Panc1 (cell line): ENCODE measurements at regions not wholly inside any gene's neighbourhood (a gene's known extent, or its start where the extent isn't known, plus 50 kb on each side); places are given as distances from the start of the nearest gene placed in this dataset.

Source experiments
- ATAC-seq: fragments of 200-7000 bp; cut with Tn5 transposase; 2 replicates; pipeline ENCODE4 v1.9.1; 2020; ENCODE audit warnings: mild to moderate bottlenecking, moderate library complexity
- BruUV-seq: library from RNA; stranded (reverse); fragments of 400-500 nt; replicated peaks from 2 replicates; lab custom pipeline; 2021; lab: Mats Ljungman, UMichigan
- CTCF ChIA-PET: fragments of 300-600 bp; sonication (Branson Sonifier 250); formaldehyde crosslinking; loops from one replicate; lab custom pipeline; 2022; ENCODE audit warnings: antibody characterized with exemption; lab: Charles Lee
- POLR2A ChIA-PET: fragments of 300-600 bp; sonication (Branson Sonifier 250); formaldehyde crosslinking; loops from one replicate; lab custom pipeline; 2022; ENCODE audit warnings: antibody characterized with exemption; lab: Charles Lee
- DNase-seq: peaks from one replicate; pipeline ENCODE4 v3.0.0-alpha.2; 2010; ENCODE audit warnings: low read depth, low spot score
- H3K27ac ChIP-seq: 2 replicates; pipeline ENCODE4 v1.5.1; 2011; ENCODE audit warnings: mild to moderate bottlenecking, low read length, inconsistent platforms
- H3K27me3 ChIP-seq: fragments of 200-500 bp; sonication (Bioruptor generic); 2 replicates; pipeline ENCODE4 v1.6.0; 2014; ENCODE audit warnings: low read length, inconsistent platforms; ENCODE audit not compliant: control insufficient read depth, insufficient read depth
- H3K36me3 ChIP-seq: fragments of 200-500 bp; sonication (Bioruptor generic); 2 replicates; pipeline ENCODE4 v1.5.1; 2014; ENCODE audit warnings: inconsistent platforms, mild to moderate bottlenecking, low read length, moderate library complexity; ENCODE audit not compliant: control insufficient read depth, insufficient read depth
- H3K4me1 ChIP-seq: 2 replicates; pipeline ENCODE4 v1.5.1; 2011; ENCODE audit warnings: inconsistent platforms, mild to moderate bottlenecking, low read length, moderate library complexity; ENCODE audit not compliant: control insufficient read depth, insufficient read depth
- H3K4me3 ChIP-seq, 2 experiments: 2 replicates each; pipeline ENCODE4 v1.5.1; 2011 to 2012; ENCODE audit warnings: low read depth in 2 of 2, low read length in 2 of 2, mild to moderate bottlenecking in 2 of 2, inconsistent platforms in 1 of 2, moderate library complexity in 1 of 2
- H3K9me3 ChIP-seq: fragments of 200-500 bp; sonication (Bioruptor generic); 2 replicates; pipeline ENCODE4 v1.5.1; 2014; ENCODE audit warnings: low read depth, mild to moderate bottlenecking, inconsistent platforms, low read length, moderate library complexity; ENCODE audit not compliant: control insufficient read depth, insufficient read depth
- CTCF ChIP-seq: fragments of 450-650 bp; IDR thresholded peaks from 2 replicates; pipeline ENCODE4 v1.5.1; 2017; ENCODE audit warnings: mild to moderate bottlenecking
- POLR2AphosphoS5 ChIP-seq: IDR thresholded peaks from 2 replicates; pipeline ENCODE4 v1.6.1; 2012; ENCODE audit warnings: mild to moderate bottlenecking, low read depth, low read length, moderate library complexity
- SIN3A ChIP-seq: IDR thresholded peaks from 2 replicates; pipeline ENCODE4 v1.6.1; 2012; ENCODE audit warnings: low read depth, mild to moderate bottlenecking, low read length, moderate library complexity, borderline replicate concordance; ENCODE audit not compliant: insufficient read depth
- TCF7L2 ChIP-seq: IDR thresholded peaks from 2 replicates; pipeline ENCODE4 v1.6.1; 2011; ENCODE audit warnings: mild to moderate bottlenecking, low read depth, low read length, inconsistent platforms
- in situ Hi-C: cut with HindIII; loops from 2 replicates; pipeline ENCODE4 v1.10.0; 2016; ENCODE audit warnings: low sequenced_read_pairs, low pct_unique_long_range_greater_than_20kb
- intact Hi-C: fragments of 100-400 bp; cut with micrococcal nuclease; formaldehyde crosslinking; loops from one replicate; pipeline ENCODE4 v1.10.0; 2022; ENCODE audit not compliant: unreplicated experiment
- TF ChIP-seq, protein P1 (sequence below), 2 experiments: IDR thresholded peaks; 2 replicates each; pipeline ENCODE4 v1.6.1; 2011 to 2012; ENCODE audit warnings: low read depth in 2 of 2, control low read depth in 1 of 2, low read length in 1 of 2, mild to moderate bottlenecking in 1 of 2, moderate library complexity in 1 of 2; ENCODE audit not compliant: insufficient read depth in 1 of 2

DNA sequence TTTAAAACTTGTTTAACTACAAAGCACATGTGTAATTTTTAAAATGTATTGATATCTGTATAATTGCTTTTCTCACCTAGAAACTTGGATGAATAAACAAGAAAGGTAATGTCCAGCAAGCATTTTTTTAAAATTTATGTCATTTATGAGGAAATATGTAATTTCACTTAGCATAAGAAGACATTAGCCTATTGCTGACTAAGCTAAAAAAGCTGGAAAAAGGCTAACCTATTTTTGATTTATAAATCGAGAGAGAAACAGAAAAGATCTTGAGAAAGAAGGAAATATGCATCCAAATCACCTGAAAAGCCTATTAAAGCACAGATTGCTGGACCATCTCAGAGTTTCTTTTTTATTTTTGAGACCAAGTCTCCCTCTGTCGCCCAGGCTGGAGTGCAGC is 1181.3 kb downstream of the SLITRK1 start:
- no TSS peak for BruUV-seq
- POLR2A ChIA-PET: no interaction called here
- no peak for TF ChIP-seq SIN3A
- H3K36me3 ChIP-seq: no peaks in the 10 kb centered on the region
- CTCF ChIA-PET: no interaction called here
- in situ Hi-C loops: no loop called here
- no peak for DNase-seq
- intact Hi-C loops: no loop called here
- no peaks in the 10 kb centered on the region for H3K27me3 ChIP-seq
- no peak overlapping the region for H3K4me3 ChIP-seq
- no peak for ATAC-seq
- H3K27ac ChIP-seq: no peak overlapping the region
- no peaks in the 10 kb centered on the region for H3K9me3 ChIP-seq
- H3K4me1 ChIP-seq: no peaks in the 10 kb centered on the region

DNA sequence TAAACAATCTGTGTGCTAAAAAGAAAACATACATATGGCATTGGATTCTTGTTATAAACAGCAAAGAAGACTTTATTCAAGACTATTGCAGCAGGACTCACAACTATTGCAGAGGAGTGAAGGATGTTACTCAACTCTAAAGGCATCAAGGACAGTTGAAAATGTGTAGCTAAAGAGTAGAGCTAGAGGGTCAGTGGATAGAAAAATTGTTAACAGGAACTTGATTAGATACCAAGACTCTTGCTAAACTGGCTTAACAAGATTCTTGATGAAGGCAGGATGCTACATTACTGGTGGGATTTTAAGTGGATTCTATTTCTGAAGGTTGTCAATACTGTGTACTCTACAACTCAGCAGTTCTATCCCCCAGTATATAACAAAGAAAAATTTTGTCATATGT is 1183.3 kb downstream of the SLITRK1 start:
- intact Hi-C loops: no loop called here
- no peaks in the 10 kb centered on the region for H3K36me3 ChIP-seq
- in situ Hi-C loops: no loop called here
- no peak for DNase-seq
- no TSS peak for BruUV-seq
- TF ChIP-seq POLR2AphosphoS5 (no peak), TCF7L2 (no peak), CTCF (no peak), SIN3A (no peak)
- TF ChIP-seq, protein P1, sequence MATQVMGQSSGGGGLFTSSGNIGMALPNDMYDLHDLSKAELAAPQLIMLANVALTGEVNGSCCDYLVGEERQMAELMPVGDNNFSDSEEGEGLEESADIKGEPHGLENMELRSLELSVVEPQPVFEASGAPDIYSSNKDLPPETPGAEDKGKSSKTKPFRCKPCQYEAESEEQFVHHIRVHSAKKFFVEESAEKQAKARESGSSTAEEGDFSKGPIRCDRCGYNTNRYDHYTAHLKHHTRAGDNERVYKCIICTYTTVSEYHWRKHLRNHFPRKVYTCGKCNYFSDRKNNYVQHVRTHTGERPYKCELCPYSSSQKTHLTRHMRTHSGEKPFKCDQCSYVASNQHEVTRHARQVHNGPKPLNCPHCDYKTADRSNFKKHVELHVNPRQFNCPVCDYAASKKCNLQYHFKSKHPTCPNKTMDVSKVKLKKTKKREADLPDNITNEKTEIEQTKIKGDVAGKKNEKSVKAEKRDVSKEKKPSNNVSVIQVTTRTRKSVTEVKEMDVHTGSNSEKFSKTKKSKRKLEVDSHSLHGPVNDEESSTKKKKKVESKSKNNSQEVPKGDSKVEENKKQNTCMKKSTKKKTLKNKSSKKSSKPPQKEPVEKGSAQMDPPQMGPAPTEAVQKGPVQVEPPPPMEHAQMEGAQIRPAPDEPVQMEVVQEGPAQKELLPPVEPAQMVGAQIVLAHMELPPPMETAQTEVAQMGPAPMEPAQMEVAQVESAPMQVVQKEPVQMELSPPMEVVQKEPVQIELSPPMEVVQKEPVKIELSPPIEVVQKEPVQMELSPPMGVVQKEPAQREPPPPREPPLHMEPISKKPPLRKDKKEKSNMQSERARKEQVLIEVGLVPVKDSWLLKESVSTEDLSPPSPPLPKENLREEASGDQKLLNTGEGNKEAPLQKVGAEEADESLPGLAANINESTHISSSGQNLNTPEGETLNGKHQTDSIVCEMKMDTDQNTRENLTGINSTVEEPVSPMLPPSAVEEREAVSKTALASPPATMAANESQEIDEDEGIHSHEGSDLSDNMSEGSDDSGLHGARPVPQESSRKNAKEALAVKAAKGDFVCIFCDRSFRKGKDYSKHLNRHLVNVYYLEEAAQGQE (IDR thresholded peaks at IDR 0.05; ENCODE audit: insufficient read depth in 1 of 2, low read depth in 2 of 2, low read length in 1 of 2): no peak
- CTCF ChIA-PET: no interaction called here
- no peak for ATAC-seq
- POLR2A ChIA-PET: no interaction called here
- H3K4me1 ChIP-seq: no peaks in the 10 kb centered on the region
- no peaks in the 10 kb centered on the region for H3K27me3 ChIP-seq
- H3K4me3 ChIP-seq: no peak overlapping the region
- H3K27ac ChIP-seq: no peak overlapping the region
- no peaks in the 10 kb centered on the region for H3K9me3 ChIP-seq

- CTCF ChIA-PET: no interaction called here
- no peaks in the 10 kb centered on the region for H3K27me3 ChIP-seq
- intact Hi-C loops (no loop called here), in situ Hi-C loops (no loop called here)
- TF ChIP-seq, protein P1 (IDR thresholded peaks at IDR 0.05; ENCODE audit: insufficient read depth in 1 of 2, low read depth in 2 of 2, low read length in 1 of 2): no peak
- TF ChIP-seq CTCF: no peak
- no peak for TF ChIP-seq TCF7L2
- TF ChIP-seq POLR2AphosphoS5: no peak
- no peak for TF ChIP-seq SIN3A
- H3K4me3 ChIP-seq: no peak overlapping the region
- POLR2A ChIA-PET: no interaction called here
- no peaks in the 10 kb centered on the region for H3K36me3 ChIP-seq
- DNase-seq: no peak
- no peaks in the 10 kb centered on the region for H3K4me1 ChIP-seq
- H3K9me3 ChIP-seq: no peaks in the 10 kb centered on the region
- no TSS peak for BruUV-seq
- ATAC-seq: no peak
- H3K27ac ChIP-seq: no peak overlapping the region
Observed at GRCh38 chr13:82698383-82698782, 1183.9 kb downstream of the SLITRK1 start.
